ENCODE measurements at regions not wholly inside any gene's neighbourhood (a gene's known extent, or its start where the extent isn't known, plus 50 kb on each side); places are given as distances from the start of the nearest gene placed in this dataset.

DNA sequence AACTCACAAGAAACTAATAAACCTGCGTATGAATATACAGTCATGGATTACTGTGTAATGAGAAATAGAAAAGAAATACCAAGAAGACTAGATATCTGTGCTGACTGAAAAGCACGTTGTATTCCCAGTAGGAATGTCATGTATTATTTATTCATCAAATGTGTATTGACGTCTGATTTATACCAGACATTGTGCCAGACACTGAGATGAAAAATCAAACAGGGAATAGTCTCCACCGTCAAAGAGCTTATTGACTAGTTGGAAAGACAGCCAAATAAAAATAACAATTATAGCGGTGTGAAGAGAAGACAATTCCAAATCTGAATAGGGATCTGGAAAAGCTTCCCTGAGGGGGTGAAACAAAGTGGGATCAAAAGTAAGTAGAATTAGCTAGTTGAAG is 687.6 kb downstream of the C4orf33 start:
- TF ChIP-seq CTCF (IDR thresholded peaks at IDR 0.05) = no peak
- TF ChIP-seq POLR2A (IDR thresholded peaks at IDR 0.05) = no peak
